ENCODE measurements at regions not wholly inside any gene's neighbourhood (a gene's known extent, or its start where the extent isn't known, plus 50 kb on each side); places are given as distances from the start of the nearest gene placed in this dataset.

DNA sequence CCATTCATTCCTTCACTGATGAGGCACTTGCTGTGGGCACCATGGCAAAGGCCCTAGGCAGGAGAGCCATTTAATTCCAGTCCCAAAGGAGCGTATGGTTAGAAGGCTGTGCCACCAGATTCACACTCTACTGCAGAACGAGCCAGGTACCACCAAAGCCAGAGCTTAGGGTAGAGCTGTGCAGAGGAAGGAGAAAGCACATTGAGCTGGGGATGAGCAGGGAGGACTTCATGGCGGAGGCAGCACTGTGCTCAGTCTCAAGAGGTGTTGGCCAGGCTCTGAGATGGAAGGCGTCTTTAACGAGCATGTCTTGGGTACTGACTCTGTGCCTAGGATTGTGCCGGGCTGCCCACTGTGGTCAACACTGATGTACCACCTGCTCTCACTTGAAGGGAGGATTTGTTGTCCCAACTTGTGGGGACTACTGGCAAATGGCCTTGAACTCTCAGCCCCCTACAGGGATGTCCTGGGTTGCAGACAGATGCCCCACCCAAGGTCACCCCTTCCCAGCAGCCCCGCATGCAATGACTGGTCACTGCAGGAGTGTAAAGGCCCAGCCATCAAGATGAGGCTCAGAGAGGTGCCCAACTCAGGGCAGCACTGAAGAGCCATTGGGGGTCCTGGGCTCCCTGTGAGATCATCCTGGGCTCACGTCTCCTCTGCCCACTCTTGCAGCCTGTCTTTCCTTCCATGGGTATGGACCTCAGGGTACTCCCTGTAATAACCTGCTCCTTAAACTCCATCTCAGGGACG lies 251.4 kb downstream of the GLI2 start:
- no peak for DNase-seq

DNA sequence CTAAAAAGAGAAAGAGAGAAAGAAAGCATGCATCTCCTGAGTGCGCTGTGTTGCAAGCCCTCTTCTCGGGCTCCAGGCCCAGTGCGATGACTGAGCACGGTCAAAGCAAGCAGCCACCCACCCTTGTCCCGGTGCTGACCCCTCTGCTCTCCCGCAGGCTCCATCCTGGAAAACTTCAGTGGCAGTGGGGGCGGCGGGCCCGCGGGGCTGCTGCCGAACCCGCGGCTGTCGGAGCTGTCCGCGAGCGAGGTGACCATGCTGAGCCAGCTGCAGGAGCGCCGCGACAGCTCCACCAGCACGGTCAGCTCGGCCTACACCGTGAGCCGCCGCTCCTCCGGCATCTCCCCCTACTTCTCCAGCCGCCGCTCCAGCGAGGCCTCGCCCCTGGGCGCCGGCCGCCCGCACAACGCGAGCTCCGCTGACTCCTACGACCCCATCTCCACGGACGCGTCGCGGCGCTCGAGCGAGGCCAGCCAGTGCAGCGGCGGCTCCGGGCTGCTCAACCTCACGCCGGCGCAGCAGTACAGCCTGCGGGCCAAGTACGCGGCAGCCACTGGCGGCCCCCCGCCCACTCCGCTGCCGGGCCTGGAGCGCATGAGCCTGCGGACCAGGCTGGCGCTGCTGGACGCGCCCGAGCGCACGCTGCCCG lies 252.5 kb downstream of the GLI2 start:
- DNase-seq: no peak

DNA sequence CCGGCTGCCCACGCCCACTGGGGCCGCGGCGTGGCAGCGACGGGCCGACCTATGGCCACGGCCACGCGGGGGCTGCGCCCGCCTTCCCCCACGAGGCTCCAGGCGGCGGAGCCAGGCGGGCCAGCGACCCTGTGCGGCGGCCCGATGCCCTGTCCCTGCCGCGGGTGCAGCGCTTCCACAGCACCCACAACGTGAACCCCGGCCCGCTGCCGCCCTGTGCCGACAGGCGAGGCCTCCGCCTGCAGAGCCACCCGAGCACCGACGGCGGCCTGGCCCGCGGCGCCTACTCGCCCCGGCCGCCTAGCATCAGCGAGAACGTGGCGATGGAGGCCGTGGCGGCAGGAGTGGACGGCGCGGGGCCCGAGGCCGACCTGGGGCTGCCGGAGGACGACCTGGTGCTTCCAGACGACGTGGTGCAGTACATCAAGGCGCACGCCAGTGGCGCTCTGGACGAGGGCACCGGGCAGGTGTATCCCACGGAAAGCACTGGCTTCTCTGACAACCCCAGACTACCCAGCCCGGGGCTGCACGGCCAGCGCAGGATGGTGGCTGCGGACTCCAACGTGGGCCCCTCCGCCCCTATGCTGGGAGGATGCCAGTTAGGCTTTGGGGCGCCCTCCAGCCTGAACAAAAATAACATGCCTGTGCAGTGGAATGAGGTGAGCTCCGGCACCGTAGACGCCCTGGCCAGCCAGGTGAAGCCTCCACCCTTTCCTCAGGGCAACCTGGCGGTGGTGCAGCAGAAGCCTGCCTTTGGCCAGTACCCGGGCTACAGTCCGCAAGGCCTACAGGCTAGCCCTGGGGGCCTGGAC lies 253.2 kb downstream of the GLI2 start:
- DNase-seq: no peak

DNA sequence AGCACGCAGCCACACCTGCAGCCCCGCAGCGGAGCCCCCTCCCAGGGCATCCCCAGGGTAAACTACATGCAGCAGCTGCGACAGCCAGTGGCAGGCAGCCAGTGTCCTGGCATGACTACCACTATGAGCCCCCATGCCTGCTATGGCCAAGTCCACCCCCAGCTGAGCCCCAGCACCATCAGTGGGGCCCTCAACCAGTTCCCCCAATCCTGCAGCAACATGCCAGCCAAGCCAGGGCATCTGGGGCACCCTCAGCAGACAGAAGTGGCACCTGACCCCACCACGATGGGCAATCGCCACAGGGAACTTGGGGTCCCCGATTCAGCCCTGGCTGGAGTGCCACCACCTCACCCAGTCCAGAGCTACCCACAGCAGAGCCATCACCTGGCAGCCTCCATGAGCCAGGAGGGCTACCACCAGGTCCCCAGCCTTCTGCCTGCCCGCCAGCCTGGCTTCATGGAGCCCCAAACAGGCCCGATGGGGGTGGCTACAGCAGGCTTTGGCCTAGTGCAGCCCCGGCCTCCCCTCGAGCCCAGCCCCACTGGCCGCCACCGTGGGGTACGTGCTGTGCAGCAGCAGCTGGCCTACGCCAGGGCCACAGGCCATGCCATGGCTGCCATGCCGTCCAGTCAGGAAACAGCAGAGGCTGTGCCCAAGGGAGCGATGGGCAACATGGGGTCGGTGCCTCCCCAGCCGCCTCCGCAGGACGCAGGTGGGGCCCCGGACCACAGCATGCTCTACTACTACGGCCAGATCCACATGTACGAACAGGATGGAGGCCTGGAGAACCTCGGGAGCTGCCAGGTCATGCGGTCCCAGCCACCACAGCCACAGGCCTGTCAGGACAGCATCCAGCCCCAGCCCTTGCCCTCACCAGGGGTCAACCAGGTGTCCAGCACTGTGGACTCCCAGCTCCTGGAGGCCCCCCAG lies 254.1 kb downstream of the GLI2 start:
- no peak for DNase-seq

DNA sequence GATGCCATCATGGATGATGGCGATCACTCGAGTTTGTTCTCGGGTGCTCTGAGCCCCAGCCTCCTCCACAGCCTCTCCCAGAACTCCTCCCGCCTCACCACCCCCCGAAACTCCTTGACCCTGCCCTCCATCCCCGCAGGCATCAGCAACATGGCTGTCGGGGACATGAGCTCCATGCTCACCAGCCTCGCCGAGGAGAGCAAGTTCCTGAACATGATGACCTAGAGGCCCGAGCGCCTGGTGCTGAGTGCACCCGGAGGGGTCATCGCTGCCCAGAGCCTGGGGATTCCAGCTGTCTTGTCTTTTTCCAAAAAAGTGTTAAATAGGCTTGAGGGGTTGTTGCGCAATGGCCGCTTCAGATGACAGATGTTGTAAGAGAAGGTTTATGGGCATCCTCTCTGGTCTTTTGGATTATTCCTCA lies 254.8 kb downstream of the GLI2 start:
- no peak for DNase-seq

DNA sequence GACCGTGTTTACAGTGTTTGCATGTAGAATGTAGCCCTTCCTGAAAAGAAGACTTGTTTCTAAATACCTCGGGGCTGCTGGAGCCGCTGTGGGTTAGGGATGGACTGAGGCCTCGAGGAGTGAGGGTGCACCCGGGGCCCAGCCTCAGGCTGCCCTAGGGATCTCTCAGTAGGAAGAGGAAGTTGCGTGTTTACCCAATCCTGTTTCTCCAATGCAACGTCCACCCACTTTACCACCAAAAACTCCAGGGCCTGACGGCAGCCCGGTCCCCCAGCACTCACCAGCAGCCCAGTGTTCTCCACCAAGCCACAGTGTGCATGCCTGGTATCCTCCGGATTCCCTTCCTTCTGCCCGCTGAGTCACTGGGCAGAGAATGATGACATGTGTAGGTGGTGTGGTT lies 255.8 kb downstream of the GLI2 start:
- no peak for DNase-seq

DNA sequence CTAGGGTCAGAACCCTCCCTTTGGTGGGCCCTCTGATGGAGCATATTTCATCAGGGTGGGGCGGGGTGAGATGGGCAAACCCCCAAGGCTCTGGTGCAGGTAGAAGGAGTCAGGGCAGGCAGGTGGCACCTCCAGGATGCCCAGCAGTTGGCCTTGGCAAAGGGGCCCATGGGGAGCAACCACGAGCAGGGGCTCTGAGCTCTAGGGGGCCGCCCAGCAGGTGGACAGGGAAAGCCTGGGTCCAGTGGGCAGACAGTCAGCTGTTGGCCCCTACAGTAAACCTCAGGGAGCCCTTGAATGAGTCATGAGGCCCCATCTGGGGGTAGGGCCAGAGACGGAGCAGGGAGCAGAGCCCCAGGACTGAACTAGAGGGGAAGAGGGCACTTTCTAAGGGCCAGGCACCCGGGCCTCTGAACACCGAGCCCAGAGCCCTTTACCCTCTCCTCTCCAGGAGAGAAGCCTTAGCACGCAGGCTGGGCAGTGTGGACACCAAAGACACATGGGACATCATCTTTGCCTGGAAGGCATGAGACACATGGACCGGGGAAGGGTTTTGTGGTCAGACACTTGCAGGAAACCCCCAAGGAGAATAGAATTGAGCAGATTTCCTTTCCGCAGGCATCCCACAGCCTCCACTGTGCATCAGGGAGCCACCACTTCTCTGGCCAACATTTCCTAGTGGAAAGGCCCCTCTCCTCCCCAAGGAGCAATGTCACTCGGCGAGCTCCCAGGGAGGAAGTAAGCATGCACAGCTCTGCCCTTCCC lies 257.3 kb downstream of the GLI2 start:
- DNase-seq: no peak

DNA sequence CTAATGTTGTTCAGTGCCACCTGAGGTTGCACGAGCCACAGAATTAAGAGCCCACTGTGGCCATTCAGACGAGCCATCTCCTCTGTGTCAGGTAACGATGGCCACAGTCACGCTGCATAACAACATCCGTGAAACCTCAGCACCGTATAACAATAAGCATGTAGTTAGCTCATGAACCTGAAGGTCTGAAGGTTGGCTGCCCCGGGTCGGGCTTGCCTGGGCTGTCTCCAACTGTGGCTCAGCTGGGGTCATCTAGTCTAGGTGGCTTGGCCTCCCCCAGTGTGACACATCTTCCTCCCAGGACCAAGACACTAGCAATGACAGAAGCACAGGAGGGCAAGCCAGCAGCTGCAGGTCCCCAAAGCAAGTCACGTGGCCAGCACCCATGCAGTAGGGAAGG lies 258.0 kb downstream of the GLI2 start:
- no peak for DNase-seq

DNA sequence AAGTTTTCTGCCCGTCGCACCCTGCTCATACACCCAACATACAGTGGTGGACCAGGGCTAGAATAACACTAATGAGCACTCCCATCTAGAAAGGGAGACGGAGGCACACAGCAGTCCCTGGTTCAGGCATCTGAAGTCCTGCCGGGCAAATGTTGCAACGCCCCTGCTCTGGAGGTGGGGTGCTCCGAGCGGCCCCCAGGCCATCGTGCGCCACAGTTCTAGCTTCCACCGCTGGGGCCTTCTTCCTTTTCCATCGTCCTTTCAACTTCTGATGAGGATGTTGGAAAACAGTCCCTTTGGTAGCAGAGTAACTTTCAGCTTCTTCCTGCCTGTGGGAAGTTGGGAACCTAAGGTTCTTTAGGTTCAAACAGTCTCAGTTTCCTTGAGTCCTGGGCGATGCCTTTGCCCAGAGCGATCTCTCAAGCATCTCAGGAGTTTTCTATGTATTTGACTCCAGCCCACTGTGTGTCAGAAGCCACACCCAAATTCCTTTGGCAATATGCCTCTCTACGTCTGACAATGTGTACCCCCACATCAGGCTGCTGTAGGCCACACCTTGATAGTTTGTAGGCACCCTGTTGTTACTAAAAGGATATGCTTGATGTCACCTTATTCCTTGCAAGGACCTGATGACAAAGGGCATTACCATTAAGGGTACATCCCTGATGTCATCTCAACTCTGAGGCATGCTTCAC lies 258.8 kb downstream of the GLI2 start:
- no peak for DNase-seq

DNA sequence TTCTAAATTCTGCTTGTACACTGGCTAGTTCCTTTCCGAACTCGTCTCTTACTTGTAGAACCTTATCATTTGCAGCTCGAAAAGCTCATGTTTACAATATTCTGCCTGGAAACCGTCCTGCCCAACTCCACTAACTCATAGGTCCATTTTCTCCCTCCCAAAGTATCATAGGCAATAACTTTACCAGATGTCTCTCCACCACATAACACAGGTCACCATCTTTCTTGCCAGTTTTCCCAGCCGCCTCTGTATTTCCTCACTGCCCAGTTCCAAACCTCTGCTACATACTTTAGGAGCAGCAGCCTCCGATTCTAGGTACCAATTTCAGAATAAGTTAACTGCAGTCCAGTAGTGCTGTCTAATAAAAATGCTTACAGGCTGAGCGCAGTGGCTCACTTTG lies 259.5 kb downstream of the GLI2 start:
- DNase-seq: no peak

DNA sequence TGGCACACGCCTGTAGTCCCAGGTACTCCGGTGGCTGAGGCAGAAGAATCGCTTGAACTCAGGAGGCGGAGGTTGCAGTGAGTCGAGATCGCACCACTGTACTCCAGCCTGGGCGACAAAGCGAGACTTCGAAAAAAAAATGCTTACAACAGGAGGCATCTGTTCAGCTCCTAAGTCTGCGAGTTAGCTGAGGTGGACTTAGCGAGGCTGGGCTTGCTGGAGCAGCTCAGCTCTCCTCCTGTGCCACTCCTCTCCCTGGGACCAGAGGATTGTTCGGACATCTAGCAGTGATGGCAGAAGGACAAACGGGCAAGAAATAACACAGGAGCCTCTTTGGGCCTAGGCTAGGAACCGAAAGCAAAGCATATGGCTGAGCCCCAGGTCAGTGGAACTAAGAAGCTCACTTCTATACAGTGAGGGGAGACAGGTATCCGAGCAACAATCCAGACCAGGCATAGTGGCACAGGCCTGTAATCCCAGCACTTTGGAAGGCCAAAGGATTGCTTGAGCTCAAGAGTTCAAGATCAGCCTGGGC lies 260.1 kb downstream of the GLI2 start:
- no peak for DNase-seq

DNA sequence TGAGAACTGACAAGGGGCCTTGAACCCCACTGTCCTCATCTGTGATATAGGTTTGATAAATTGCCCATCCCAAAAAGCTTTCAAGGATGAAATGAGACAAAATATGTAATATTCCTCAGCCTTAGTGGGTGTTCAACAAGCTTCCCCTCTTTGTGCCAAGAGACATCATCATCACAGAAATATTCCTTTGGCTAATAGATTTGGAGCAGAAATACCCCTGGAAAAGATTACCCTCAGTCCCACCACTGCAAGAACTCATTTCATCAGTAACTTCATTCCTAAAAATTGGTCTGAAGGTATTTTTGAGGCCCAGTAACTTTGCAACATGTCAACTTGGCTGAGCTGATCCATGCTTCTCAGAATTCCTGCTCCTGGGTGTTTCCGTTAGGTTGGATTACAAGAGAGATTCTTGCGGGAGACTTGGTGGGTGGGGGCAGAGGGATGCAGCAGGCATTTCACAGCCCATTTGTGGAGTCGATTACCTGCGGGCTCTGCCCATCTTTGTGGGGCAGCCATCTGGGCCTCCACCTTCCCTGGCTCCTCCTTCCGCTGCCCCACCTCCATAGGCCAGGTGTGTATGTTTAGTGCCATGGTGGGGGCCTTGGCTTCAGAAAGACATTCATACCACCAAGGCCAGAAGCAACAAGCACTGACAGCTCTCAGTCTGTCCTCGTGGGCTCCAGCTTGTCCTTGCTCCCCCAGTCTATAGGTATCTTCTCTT lies 263.9 kb downstream of the GLI2 start:
- no peak for DNase-seq

DNA sequence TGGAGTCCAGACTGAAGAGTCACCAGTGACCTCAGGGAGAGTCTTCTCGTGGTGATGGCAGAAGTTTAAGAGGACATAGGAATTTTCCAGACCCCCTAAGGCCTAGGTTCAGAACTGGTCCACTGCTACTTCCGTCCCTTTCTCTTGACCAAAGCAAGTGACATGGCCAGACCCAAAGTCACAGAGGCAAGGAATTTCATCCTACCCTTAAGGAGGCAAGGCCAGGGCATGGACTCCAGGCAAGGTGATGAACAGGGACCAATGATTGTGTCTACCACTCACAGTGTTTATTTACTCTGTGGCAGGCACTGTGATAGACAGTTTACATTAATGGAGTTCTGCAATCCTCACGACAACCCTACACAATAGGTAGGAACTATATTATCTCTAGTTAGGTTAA lies 265.1 kb downstream of the GLI2 start:
- no peak for DNase-seq

DNA sequence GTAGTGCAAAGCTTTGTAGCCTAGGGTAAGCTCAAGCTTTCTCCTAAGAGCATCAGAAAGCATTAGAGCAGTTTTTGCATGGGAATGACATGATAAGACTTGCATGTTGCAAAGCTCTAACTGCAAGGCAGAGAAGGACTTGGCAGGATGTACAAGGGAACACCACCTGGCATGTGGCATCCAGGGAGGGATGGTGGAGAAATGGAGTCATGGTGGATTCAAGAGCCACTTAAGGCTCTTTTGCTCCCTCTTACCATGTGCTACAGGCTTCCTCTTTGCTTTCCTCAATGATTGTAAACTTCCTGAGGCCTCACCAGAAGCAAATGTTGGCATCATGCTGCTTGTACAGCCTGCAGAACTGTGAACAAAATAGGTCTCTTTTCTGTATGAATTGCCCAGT lies 266.0 kb downstream of the GLI2 start:
- DNase-seq: no peak

DNA sequence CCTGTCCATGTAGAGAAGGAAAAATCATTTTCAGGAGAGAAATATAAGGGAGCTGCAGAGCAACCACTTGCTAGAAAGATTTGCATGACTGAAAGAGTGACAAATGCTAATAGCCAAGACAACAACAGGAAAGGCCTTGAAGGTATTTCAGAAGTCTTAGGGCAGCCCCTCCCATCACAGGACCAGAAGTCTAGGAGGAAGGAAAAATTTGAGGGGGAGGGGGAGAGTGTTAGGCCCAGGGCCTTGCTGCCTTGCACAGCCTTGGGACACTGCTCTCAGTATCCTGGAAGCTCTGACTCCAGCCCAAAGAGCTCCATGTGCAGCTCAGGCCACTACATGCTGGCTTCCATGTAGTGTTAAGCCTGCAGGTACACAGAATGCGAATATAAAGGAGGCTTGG lies 266.9 kb downstream of the GLI2 start:
- DNase-seq: no peak

DNA sequence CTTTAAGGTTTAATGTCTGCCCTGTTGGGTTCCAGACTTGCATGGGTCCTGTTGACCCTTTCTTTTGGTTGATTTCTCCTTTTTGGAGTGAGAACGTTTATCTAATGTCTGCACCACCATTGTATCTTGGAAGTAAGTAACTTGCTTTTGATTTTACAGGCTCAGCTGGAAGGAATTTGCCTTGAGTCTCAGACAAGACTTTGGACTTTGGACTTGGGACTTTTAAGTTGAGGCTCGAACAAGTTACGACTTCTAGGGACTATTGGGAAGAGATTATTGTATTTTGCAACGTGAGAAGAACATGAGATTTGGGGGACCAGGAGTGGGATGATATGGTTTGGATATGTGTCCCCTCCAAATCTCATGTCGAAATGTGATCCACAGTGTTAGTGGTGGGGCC lies 267.7 kb downstream of the GLI2 start:
- DNase-seq: no peak

DNA sequence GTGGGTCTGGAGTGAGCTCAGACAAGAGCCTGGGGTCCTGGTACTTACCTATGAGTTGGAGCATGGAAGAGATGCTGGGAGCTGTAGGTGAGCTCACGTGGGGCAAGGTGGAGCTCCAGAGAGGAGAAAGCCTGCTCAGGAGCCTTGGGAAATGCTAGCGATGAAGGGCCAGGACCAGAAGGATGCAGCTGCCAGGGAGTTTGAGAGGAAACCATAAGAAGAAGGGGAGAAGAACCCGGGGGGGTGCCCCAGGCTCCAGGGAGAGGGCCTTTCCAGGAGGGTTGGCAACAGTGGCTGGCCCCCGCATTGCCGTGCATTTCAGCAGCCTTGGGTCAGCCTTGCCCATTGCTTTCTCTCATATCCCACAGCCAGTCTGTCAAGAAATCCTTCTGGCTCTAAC lies 268.7 kb downstream of the GLI2 start:
- no peak for DNase-seq

DNA sequence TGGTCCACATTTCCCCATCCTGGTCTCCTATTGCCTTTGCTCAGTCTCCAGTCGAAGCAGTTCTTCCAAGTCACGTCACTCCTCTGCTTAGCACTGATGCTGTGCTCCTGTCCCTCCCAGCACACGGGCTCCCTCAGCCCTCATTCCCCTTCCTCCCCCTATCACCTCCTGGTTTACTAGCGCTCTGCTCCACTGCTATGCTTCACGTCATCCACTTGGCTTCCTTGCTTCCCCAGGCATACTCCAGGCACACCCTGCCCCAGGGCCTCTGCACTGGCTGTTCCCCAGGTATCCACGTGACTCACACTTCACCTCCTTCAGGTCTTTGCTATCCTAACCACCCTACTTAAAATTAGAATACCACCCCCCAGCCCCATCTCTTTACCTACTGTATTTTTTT lies 269.3 kb downstream of the GLI2 start:
- DNase-seq: no peak

DNA sequence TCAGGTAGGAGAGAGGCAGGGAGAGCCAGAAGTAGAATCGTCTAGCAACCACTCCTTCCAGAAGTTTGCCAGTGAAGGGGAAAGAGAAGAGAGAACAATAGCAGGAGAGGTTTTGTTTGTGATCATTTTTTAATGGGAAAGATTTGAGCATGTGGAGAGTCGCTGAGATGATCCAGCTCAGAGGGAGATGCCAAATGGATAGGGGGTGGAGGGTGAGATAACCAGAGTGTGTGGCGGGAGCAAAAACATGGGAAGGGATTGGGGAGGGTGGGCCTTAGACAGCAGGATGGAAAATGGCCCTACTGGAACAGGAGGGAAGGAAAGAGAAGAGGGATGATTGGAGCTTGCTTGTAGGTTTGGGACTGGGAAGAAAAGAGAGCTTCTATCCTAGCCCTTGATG lies 269.8 kb downstream of the GLI2 start:
- DNase-seq: no peak
